GM21423 (cell line): ENCODE measurements at regions not wholly inside any gene's neighbourhood (a gene's known extent, or its start where the extent isn't known, plus 50 kb on each side); places are given as distances from the start of the nearest gene placed in this dataset.

Experiments used
- ATAC-seq: cut with Tn5 transposase; IDR thresholded peaks from one replicate; pipeline ENCODE4 v1.9.1; 2021; ENCODE audit warnings: mild to moderate bottlenecking, moderate library complexity; ENCODE audit not compliant: unreplicated experiment

DNA sequence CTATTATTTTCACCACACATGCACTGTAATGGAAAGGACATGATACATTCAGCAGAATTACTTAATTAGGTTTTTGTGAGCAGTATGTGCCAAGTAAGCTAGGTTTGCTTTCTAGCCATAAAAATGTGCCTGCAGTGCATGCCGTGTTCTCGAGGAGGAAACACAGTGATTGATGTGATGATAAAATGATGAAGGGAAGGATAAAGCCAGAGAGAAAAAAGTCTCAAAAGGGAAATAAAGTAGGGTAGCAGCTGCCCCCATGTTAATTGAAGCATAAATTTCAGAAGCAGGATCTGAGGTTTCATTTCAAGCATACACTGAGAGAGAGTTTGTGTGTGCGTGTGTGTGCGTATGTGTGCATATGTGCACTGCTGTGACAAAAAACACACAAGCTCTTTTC is 714.2 kb upstream of the C9orf72 start:
- ATAC-seq = no peak

- no peak for ATAC-seq
Observed at GRCh38 chr9:28289746-28290145, 716.5 kb upstream of the C9orf72 start.

DNA sequence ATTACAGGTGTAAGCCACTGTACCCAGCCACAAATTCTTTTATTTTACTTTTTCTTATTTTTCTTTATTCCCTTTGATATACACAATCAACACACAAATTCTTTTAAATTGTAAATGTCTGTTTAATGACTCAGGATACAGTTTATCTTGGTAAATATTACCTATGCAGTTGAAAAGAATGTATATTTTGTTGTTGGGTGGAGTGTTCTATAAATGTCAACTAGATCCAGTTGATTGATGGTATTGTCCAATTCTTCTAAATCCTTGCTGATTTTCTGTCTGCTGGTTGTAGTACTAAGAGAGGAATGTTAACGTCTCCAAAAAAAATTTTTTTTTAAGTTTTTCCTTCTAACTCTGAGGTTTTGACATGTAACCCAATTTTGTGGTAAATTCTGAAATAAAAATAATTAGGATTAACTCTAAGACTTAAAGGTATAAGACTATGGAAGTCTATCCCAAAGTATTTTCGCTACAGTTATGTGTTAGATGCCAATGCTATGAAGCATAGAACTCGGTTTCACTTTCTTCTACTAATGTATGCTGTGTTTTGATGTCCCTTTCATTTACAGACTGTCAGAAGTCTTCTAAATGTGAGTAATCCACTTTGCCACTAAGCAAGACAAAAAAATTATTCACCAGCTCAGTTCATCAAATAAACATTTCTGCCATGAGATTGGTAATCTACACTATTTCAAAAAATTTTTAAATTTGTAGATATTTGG is 720.2 kb upstream of the C9orf72 start:
- no peak for ATAC-seq

DNA sequence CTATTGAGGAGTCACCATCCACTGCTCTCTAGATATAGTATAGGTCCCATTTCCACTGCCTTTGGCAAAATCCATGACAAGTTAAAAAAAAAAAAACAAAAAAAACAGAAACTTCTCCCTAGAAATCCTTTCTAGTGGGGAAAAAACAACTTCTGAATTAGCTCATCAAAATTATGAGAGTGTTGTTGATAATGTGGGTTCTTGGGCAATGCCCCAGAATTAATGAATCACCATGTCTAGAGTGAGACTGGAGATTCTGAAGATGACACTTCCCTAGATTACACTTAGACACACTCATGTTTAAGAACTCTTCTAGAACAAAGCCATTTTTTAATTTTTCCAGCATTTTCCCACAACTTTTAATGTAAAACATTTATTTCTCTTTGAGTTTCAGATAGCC is 728.0 kb upstream of the C9orf72 start:
- ATAC-seq = no peak

GRCh38 chr9:28317745-28318144 is 744.5 kb upstream of the C9orf72 start:
- no peak for ATAC-seq

GRCh38 chr9:28318515-28318914 is 745.2 kb upstream of the C9orf72 start:
- no peak for ATAC-seq

DNA sequence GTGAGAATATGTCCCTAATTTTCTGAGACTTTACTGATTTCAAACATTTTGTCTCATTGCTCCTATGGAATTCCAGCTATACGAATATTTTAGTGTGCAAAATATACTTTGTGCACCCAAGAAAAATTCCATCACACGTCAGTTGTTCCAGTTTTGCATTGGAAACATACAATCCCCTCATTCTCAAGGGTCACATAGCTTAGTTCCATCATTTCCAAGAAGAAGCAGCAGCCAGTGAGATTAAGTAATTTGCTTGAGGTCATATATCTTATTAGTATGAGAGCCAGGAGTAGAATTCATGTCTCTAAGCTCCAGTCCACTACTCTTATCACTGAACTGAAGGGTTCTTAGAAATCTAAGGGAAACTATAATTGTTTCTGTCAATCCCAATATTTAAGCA is 746.7 kb upstream of the C9orf72 start:
- no peak for ATAC-seq

DNA sequence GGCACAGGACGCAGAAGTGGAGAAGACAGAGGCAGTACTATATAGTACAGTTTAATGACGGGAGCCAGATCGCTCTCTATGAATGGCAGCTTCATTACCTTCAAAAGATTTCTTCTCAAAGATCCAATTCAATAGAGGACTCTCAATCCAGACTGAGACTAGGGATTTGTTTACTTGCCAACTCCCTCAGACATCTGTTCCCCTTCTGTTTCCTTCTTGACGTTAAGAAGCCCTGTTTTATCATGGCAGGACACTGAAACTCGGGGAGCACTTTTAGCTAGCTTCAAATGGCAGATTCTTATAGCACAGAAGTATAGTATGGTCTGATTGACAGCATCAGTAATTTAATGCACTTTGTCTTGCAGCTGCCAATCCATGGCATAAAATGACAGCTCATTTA is 747.3 kb upstream of the C9orf72 start:
- ATAC-seq = no peak

GRCh38 chr9:28329323-28329722 is 756.0 kb upstream of the C9orf72 start:
- ATAC-seq = no peak

DNA sequence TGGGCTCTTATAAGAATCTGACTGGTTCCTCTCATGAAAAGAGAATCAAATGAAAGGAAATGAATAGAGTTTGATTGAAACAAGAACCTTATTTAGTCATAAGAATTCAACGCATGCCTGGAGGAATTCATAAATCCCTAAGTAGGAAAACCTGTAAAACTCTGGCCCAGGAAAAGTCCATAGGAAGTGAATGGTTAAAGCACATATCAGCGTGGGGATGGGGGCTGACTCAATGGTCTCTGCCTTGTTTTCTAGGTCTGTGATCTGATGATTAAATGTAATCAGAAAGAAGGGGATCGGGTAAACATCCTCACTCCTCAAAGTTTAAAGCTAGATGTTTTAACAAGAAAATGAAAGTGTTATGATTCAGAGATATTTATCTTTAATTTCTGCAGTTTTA is 759.4 kb upstream of the C9orf72 start:
- ATAC-seq = no peak

DNA sequence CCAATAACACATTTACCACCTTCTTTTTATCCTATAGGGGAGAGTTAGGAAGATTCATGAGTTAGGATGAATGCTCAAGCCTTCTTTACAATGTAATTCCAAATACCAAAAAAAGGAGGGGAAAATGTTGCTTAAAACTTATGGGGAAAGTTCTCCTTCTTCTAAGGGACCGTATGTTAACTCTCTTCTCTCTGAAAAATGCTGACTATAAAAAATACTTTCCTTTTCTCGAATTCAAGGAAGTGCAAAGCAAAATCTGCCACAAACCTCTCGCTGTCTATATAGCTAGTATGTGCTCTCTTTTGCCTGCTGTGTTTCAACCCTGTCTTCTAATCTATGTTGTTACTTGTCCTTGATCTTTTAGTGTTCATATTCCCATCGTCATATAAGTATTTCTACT is 768.6 kb upstream of the C9orf72 start:
- no peak for ATAC-seq

- no peak for ATAC-seq
Observed at GRCh38 chr9:28342815-28343338, 769.6 kb upstream of the C9orf72 start.

- no peak for ATAC-seq
Observed at GRCh38 chr9:28363151-28363562, 789.9 kb upstream of the C9orf72 start.

- ATAC-seq = no peak
Observed at GRCh38 chr9:28365020-28365640, 791.8 kb upstream of the C9orf72 start.

DNA sequence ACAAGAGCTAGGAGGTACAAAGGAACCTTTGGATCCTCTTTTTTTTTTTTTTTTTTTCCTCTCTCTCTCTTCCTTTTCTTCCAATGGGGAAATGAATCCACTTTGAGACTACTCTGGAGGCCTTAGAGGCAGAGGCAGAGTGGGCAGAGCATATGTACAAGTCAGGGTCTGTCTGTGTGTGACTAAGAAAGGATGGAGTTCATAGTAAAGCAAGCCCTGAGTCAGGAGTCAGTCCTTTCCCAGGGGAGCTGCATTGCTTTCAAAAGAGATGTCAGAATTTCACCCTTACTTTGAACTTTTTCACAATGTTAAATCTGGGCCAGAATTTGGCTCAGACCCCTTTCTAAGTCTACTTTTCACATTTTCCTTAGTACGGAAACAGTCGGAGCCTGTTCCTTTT is 792.4 kb upstream of the C9orf72 start:
- ATAC-seq = no peak

DNA sequence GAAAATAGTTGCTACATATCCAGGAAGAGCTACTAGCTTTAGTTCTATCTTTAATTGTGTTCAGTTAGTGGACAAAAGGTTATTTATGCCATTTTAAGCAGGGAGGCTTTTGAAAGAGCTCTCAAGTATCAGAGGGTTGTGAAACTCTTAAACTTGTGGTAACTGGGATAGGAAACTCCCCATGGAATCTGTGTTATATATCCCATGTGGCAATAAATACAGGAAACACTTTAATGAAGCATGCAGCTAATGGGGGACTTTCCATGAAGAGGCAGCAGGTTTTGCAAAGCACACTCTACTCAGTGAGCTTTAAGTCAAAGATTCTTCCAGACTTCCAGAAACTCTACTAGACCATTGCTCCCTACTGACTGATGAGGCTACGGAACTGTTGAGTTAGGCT is 805.0 kb upstream of the C9orf72 start:
- ATAC-seq = no peak

GRCh38 chr9:28379082-28379481 is 805.8 kb upstream of the C9orf72 start:
- ATAC-seq = no peak

DNA sequence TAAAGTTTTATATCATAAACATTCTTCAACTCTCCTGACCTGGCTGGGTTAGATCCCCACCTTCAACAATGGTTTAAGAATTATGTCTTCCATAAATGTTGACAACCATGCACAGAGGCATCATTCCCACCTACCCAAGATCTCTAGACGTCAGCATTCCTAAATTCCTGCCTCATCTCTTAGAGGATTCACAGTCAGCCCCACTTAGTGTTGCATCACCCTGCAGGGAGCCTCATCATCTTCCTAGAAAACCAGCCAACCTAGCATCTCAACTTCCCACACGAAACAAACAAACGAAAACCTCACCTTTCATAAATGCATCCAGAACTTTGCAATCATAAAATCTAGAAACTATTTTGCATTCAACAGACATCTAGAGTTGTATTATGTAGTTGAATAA is 816.1 kb upstream of the C9orf72 start:
- ATAC-seq = no peak

GRCh38 chr9:28394774-28395173 is 821.5 kb upstream of the C9orf72 start:
- no peak for ATAC-seq

DNA sequence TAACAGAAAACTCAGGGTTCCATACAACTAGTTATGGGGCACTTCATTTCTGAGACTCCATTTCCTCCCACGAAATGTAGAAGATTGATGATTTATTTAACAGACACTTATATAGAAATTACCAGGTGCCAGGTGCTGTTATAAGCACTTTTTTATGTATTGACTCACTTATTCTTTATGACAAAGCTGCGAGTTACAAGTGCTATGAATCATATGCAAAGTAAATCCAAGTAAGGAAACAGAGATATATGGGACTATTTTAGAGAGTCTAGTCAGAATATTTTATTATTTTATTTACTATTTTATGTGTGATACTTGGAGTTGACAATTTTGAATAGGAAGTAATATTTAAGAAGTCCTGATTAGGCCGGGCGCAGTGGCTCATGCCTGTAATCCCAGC is 822.8 kb upstream of the C9orf72 start:
- ATAC-seq = no peak

DNA sequence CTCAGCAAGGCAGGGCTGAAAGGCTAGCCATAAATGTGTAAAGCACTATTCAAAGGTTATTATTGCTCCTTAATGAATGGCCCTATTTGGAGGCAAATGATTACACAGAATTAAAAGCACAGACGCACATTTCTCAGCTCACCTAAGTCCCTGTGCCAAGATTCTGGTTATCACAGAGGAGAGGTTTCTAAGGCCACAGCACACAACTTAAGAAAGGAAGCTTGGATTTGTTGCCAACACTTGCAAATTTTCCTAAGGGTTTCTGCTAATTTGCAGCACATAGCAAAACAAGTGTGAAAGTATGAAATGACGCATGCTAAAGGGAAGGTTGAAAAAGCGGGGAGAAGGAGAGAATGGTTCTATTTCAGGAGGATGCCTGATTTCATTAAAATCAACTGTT is 834.1 kb upstream of the C9orf72 start:
- no peak for ATAC-seq

GRCh38 chr9:28409919-28410318 is 836.6 kb upstream of the C9orf72 start:
- no peak for ATAC-seq

DNA sequence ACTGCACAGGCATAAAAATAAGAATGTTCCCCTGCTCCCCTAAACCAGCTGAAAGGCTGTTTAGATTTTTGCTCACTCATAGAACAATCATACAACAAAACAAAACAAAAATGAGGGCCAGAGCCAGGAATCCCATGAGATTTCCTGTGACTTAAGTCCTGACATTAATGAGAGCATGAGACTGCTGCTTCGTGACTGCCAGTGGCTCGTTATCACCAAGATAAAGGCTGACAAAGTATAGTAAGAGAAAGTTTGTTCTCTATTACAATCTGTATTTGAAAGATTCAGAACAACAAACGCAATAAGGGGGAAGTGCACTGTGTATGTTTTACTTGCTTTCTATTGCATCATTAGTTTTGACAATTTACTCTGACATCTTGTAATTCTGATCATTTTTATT is 837.1 kb upstream of the C9orf72 start:
- ATAC-seq = no peak
